ENCODE measurements at regions not wholly inside any gene's neighbourhood (a gene's known extent, or its start where the extent isn't known, plus 50 kb on each side); places are given as distances from the start of the nearest gene placed in this dataset.

DNA sequence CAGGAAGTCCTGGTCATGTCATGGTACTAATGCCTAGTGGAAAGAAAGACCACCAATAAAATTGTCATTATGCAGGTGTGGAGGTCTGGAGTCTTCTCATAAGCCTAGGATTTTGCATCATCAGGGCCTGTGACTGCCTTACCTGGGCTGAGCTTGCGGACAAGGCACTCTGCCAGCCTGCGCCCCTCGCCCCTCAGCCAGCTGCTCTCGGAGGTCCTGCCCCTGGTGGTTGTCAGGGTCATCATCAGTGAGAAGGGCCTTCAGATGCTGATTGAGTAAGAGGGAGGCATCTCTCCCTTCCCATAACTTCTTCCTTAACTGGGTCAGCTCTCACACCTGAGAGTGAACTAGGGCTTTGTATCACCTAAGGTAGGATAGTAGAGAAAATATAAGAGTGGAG is 132.8 kb downstream of the DCLK3 start:
- TF ChIP-seq ELF4 (IDR thresholded peaks at IDR 0.05) (no peak), FOXK2 (IDR thresholded peaks at IDR 0.05) (no peak), SP1 (IDR thresholded peaks at IDR 0.05) (no peak), ARNT (IDR thresholded peaks at IDR 0.05) (no peak)

All from HEK293T (cell line).